ENCODE measurements at regions not wholly inside any gene's neighbourhood (a gene's known extent, or its start where the extent isn't known, plus 50 kb on each side); places are given as distances from the start of the nearest gene placed in this dataset.

DNA sequence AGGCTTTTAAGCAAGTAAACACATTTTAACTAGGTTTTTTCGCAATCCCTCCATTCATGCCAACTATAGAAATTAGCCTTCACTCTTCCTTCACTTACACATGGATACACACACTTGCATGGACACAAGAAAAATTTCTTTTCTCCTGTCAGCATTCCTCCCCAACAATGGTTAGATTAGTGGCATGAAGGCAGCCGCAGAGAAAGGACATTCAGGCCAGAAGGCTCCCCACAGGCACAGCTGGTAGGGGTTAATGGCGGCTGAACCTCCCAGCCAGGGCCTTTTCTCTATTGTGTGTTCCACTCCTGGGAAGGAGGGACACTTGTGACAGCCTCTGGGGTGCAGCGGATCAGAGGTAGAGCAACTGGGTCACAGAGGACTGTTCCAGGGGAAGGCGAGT is 255.0 kb upstream of the SP8 start:
- no peak overlapping the region for H3K27ac ChIP-seq (ENCODE audit: low read depth, low read length, poor library complexity, severe bottlenecking)
- CTCF ChIA-PET (ENCODE audit: unreplicated experiment), result no interaction called here
- no peak for TF ChIP-seq EZH2phosphoT487 (IDR thresholded peaks at IDR 0.05; ENCODE audit: borderline replicate concordance, low read depth, low read length)
- TF ChIP-seq, protein P1, sequence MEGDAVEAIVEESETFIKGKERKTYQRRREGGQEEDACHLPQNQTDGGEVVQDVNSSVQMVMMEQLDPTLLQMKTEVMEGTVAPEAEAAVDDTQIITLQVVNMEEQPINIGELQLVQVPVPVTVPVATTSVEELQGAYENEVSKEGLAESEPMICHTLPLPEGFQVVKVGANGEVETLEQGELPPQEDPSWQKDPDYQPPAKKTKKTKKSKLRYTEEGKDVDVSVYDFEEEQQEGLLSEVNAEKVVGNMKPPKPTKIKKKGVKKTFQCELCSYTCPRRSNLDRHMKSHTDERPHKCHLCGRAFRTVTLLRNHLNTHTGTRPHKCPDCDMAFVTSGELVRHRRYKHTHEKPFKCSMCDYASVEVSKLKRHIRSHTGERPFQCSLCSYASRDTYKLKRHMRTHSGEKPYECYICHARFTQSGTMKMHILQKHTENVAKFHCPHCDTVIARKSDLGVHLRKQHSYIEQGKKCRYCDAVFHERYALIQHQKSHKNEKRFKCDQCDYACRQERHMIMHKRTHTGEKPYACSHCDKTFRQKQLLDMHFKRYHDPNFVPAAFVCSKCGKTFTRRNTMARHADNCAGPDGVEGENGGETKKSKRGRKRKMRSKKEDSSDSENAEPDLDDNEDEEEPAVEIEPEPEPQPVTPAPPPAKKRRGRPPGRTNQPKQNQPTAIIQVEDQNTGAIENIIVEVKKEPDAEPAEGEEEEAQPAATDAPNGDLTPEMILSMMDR (conservative IDR thresholded peaks at IDR 0.05; ENCODE audit: low read length), result no peak
- H3K4me2 ChIP-seq (ENCODE audit: low read length), result no peak overlapping the region
- H3K9me2 ChIP-seq (ENCODE audit: insufficient read depth, low read length), result no peaks in the 10 kb centered on the region
- H3K79me2 ChIP-seq (ENCODE audit: insufficient read depth, low read depth, low read length), result no peaks in the 10 kb centered on the region
- no peaks in the 10 kb centered on the region for H4K20me1 ChIP-seq (ENCODE audit: insufficient read depth, low read length)
- no peaks in the 10 kb centered on the region for H3K4me1 ChIP-seq (ENCODE audit: insufficient read depth, low read length, poor library complexity, severe bottlenecking)
- POLR2A ChIA-PET, result no interaction called here
- BruUV-seq (replicated peaks), result no TSS peak
- DNase-seq (ENCODE audit: low spot score), result no peak
- no peaks in the 10 kb centered on the region for H3K36me3 ChIP-seq (ENCODE audit: insufficient read depth, low read length)
- intact Hi-C loops (cut with micrococcal nuclease; ENCODE audit: unreplicated experiment), result no loop called here
- no peak overlapping the region for H3K4me3 ChIP-seq (ENCODE audit: low read depth, low read length, poor library complexity, severe bottlenecking)
- H2AFZ ChIP-seq (ENCODE audit: low read length), result no peak overlapping the region
- no peaks in the 10 kb centered on the region for H3K9me3 ChIP-seq (ENCODE audit: low read length)

DNA sequence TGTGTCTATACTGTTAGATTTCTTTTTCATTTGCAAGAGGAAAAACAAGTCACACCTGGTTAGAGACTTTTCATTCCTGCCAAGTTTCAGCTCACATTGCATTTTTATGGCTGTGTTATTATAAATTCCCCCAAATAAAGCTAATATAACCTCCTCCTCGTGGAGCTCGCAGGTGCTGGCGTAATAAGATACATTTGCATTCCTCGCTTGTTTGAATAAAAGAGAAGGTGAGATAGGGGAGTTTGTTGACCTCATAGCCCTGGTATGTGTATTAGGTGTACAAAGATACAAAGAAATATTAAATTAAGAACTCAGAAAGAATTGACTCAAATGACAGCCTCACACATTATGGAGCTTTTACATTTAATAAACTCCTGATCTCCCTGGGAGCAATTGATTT is 257.7 kb upstream of the SP8 start:
- no peak for DNase-seq (ENCODE audit: low spot score)
- ChIA-PET POLR2A (interaction anchor here (0.7 kb wide), 1 partner anchor 27 kb away, joined by 3 read pairs; no protein-coding TSS in a partner anchor), CTCF (ENCODE audit: unreplicated experiment) (no interaction called here)
- TF ChIP-seq, protein P1 (conservative IDR thresholded peaks at IDR 0.05; ENCODE audit: low read length), result no peak
- no peak for TF ChIP-seq EZH2phosphoT487 (IDR thresholded peaks at IDR 0.05; ENCODE audit: borderline replicate concordance, low read depth, low read length)
- H3K27ac ChIP-seq (ENCODE audit: low read depth, low read length, poor library complexity, severe bottlenecking), result no peak overlapping the region
- no peak overlapping the region for H3K4me3 ChIP-seq (ENCODE audit: low read depth, low read length, poor library complexity, severe bottlenecking)
- no peaks in the 10 kb centered on the region for H3K36me3 ChIP-seq (ENCODE audit: insufficient read depth, low read length)
- no peaks in the 10 kb centered on the region for H3K9me3 ChIP-seq (ENCODE audit: low read length)
- intact Hi-C loops (cut with micrococcal nuclease; ENCODE audit: unreplicated experiment), result no loop called here
- H4K20me1 ChIP-seq (ENCODE audit: insufficient read depth, low read length), result no peaks in the 10 kb centered on the region
- H3K9me2 ChIP-seq (ENCODE audit: insufficient read depth, low read length), result no peaks in the 10 kb centered on the region
- H3K4me1 ChIP-seq (ENCODE audit: insufficient read depth, low read length, poor library complexity, severe bottlenecking), result no peaks in the 10 kb centered on the region
- H3K79me2 ChIP-seq (ENCODE audit: insufficient read depth, low read depth, low read length), result no peaks in the 10 kb centered on the region
- no peak overlapping the region for H3K4me2 ChIP-seq (ENCODE audit: low read length)
- H2AFZ ChIP-seq (ENCODE audit: low read length), result no peak overlapping the region
- BruUV-seq (replicated peaks), result no TSS peak

DNA sequence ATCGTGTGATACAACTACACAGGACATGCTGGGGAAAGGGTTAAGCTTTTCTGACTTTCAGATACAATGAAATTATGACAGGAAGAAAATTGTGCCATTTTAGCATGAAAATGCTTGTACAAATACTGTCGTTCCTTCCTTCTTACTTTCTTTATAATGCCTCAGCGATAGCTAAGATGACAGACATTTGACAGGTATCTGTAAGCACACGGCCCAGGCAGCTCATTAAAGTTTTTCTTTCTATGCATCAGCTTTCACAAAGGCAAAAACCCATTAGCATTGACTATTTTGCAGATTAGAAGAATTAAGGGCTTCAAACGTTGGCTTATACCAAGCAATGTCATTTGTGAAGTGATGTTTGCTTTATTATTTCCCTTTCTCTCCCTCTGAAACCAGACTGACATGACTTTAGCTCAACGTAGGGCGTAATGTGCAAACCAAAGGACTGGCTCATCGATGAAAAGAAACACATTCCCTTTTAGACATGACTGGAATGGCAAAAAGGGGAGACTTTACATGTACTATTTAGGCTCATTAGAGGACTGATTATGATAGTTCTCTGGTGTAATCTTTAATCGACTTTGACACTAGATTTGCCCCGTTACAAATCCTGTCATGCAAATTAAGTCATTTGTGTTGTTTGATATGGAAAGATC is 258.4 kb upstream of the SP8 start:
- H3K9me3 ChIP-seq (ENCODE audit: low read length), result no peaks in the 10 kb centered on the region
- no TSS peak for BruUV-seq (replicated peaks)
- ChIA-PET POLR2A (interaction anchor here (1.1 to 1.2 kb wide), 2 partner anchors 10 to 51 kb away, joined by 3 read pairs; no protein-coding TSS in a partner anchor), CTCF (ENCODE audit: unreplicated experiment) (no interaction called here)
- no peaks in the 10 kb centered on the region for H3K4me1 ChIP-seq (ENCODE audit: insufficient read depth, low read length, poor library complexity, severe bottlenecking)
- no peak overlapping the region for H3K27ac ChIP-seq (ENCODE audit: low read depth, low read length, poor library complexity, severe bottlenecking)
- no peak overlapping the region for H3K4me3 ChIP-seq (ENCODE audit: low read depth, low read length, poor library complexity, severe bottlenecking)
- H3K36me3 ChIP-seq (ENCODE audit: insufficient read depth, low read length), result no peaks in the 10 kb centered on the region
- TF ChIP-seq EZH2phosphoT487 (IDR thresholded peaks at IDR 0.05; ENCODE audit: borderline replicate concordance, low read depth, low read length), result no peak
- TF ChIP-seq, protein P1 (conservative IDR thresholded peaks at IDR 0.05; ENCODE audit: low read length), result no peak
- H3K79me2 ChIP-seq (ENCODE audit: insufficient read depth, low read depth, low read length), result no peaks in the 10 kb centered on the region
- H2AFZ ChIP-seq (ENCODE audit: low read length), result no peak overlapping the region
- no peaks in the 10 kb centered on the region for H3K9me2 ChIP-seq (ENCODE audit: insufficient read depth, low read length)
- intact Hi-C loops (cut with micrococcal nuclease; ENCODE audit: unreplicated experiment), result no loop called here
- no peaks in the 10 kb centered on the region for H4K20me1 ChIP-seq (ENCODE audit: insufficient read depth, low read length)
- no peak for DNase-seq (ENCODE audit: low spot score)
- H3K4me2 ChIP-seq (ENCODE audit: low read length), result no peak overlapping the region

All from OCI-LY7 (cell line).